HG03039 (cell line): ENCODE measurements at regions not wholly inside any gene's neighbourhood (a gene's known extent, or its start where the extent isn't known, plus 50 kb on each side); places are given as distances from the start of the nearest gene placed in this dataset.

Experiments used
- ATAC-seq: cut with Tn5 transposase; IDR thresholded peaks from one replicate; pipeline ENCODE4 v1.9.1; 2021; ENCODE audit warnings: mild to moderate bottlenecking, moderate library complexity; ENCODE audit not compliant: unreplicated experiment

GRCh38 chr14:29030970-29031369 is 264.4 kb downstream of the FOXG1 start:
- no peak for ATAC-seq

DNA sequence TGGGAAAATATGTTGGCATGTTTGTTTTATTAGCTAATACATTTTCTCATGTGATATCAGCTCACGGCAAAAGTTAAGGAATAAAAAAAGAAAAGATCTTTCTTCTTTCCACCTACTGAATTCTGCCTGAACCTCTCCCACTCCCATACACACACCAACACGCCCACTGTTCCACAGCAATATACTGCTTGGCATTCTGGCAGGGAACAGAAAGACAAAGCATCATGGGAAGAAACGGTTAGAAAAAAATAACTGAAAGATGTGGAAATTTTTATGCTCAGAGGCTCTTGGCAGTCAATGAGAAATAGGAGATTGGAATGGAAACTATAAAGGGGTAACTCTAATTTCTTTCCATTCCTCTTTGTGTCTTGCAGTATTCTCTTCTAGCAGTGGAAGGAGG is 268.5 kb downstream of the FOXG1 start:
- ATAC-seq: no peak

DNA sequence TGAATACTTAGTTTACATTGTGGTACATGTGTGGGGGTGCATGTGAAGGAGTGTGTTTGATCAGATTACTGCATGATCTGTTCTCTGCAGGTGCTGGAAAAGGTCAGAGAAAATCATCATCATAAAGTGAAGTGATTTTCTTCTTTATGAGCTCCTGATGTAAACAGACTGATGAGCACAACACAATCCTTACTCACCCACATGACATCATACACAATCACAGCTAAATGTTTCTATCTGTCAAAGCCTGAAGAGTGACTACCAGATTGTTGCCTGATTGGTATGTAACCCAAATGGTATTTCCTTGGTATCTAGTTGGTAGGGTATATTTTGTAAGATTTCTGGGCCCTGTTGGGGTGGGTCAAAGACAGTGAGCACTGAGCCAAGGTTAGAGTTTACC is 270.8 kb downstream of the FOXG1 start:
- ATAC-seq: no peak

GRCh38 chr14:29039171-29039570 is 272.6 kb downstream of the FOXG1 start:
- no peak for ATAC-seq

GRCh38 chr14:29042551-29042950 is 276.0 kb downstream of the FOXG1 start:
- no peak for ATAC-seq

DNA sequence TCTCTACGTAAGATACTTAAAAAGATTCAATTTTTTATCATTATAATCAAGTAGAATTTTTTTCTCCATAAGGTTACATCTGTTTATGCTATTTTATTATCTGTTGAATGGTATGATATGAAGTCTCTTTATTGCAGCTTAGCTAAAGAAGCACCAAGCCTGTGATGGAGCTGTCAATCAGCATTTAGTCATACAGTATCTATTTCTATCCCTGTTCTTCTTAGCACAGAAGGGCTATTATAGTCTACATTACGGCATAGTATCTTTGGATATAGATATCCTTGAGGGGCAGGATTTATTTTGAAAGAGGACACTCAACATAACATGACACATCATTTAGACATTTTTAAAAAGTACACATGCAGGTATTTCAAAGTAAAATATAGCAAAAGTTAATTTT is 277.1 kb downstream of the FOXG1 start:
- no peak for ATAC-seq

GRCh38 chr14:29045237-29045636 is 278.6 kb downstream of the FOXG1 start:
- ATAC-seq: no peak

DNA sequence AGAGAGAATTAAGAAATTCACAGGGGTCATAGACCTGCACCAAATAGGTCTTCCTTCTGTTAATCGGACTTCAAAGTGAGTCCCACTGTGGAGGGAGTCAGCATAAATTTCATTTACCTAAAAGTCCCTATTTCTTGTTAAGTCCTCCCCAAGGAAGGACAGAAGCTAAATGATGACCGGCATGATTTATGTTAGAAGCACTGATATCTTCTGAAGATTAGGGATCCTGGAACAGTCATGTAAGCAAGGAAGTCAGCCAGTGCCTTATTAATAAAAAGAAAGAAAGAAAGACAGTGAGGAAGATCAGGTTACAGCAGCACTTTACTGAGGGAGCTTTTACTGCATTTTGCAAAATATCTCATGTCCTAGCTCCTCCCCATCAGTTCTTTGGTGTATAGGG is 287.5 kb downstream of the FOXG1 start:
- no peak for ATAC-seq

- no peak for ATAC-seq
Observed at GRCh38 chr14:29056041-29056566, 289.5 kb downstream of the FOXG1 start.

DNA sequence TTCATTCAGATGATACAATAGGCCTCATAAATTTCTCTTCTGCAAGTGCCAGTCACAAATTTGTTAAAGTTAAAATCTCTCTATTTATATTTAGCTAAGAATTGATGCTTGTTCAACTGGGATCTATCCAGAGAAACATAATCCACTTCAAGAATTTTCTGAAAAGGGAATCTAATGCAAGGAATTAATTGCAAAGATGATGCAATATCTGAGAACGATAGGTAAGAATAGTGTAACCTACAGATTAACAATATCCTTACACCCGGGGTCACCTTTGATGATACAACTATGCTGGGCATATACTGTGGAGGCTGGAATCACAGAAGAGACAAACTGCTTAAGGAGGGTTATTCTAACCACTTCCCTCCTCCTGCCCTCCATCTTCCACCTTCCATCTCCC is 295.1 kb downstream of the FOXG1 start:
- ATAC-seq: no peak

GRCh38 chr14:29062466-29062865 is 295.9 kb downstream of the FOXG1 start:
- ATAC-seq: no peak

DNA sequence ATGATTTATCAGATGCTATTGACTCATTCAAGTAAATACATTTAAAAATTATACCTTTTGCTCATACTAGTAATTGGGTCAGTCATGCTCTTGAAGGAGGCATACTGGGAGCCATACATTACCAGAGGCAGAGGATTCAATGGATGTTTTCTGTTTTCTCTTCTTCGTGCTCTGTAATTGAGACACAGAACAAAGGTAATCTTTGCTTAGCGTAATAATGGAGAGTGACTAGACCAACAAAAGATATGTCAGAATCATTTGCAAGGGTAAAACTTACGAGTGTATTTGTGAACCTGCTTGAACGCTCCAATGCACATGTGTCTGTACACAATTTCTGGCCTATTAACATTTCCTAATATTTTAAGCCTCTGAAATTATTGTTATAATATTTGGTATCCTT is 296.4 kb downstream of the FOXG1 start:
- ATAC-seq: no peak

DNA sequence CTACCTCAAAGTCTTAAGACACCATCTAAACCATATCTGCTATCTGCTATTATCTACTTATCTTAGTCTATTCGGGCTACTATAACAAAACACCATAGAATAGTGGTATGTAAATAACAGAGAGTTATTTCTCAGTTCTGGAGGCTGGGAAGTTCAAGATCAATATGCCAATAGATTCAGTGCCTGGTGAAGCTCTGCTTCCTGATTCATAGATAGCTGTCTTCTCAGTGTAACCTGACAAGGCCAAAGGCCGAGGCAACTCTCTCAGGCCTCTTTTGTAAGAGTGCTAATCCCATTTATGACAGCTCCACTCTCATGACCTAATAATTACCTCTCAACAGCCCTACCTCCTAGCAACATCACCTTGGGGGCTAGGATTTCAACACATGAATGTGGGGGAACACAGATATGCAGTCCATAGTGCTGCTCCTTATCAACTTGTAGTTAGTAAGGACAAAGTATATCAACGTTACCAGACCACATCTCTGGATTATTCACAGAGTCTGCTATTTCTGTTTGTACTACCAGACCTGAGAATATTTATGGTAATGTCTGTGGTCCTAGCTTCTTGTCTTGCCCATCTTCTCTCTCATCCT is 297.8 kb downstream of the FOXG1 start:
- no peak for ATAC-seq

DNA sequence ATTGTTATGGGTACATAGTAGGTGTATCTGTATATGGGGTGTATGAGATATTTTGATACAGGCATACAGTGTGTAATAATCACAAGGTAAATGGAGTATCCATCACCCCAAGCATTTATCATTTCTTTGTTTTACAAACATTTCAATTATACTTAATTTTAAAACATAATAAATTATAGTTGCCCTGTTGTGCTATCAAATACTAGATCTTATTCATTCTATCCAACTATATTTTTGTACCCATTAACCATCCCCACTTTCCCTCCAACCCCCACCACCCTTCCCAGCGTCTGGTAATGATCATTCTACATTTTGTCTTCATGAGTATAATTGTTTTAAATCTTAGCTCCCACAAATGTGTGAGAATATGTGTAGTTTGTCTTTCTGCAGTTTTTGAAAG is 302.6 kb downstream of the FOXG1 start:
- ATAC-seq: no peak

- no peak for ATAC-seq
Observed at GRCh38 chr14:29075761-29076160, 309.2 kb downstream of the FOXG1 start.

- ATAC-seq: no peak
Observed at GRCh38 chr14:29077916-29078315, 311.3 kb downstream of the FOXG1 start.

DNA sequence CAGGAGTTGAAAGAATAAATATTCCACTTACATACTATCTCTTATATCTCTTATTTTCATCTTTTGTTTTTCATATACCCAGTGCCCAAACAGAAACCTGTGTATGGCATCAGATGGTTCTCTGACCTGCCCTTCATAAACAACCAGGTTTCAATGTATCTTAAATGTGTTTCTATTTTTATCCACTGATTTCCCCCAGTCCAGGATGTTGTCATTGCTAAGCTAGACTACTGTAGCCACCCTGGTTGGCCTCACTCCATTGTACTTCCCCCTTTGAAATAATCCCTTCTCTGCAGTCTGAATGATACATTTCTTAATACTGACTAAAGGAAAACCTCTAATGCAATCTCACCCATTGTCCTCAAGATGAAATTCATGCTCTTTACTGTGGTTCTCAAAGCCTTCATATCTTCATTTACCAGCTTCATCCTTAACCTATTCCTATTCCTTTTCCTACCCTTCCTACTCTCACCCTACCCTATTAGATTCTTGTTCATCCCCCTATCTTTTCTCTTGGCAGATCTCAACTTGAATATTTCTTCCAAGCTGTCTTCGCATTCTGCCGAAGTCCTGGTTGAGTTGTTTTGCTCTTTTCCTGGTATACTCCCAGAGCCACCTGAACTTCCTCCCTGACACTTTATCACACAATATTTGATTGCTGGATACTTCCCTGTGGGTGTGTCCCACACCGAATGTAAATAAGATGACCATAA is 312.4 kb downstream of the FOXG1 start:
- no peak for ATAC-seq

GRCh38 chr14:29085546-29085945 is 319.0 kb downstream of the FOXG1 start:
- no peak for ATAC-seq

DNA sequence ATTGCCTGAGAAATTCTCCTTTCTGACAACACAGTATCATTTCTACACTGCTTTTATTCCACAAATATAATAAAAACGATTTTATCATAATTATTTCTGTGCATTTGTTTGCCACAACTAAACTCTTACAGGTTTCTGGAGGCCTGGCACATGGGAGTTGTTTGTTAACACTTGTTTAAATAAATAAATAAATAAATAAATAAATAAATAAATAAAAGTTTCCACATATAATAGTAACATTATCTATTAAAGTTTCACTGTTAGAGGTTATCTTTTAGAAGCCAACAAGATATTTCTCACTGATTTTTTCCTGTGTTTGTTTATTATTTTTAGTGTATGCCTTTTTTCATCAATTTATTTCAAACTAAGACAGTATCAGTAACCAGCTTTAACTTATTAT is 323.3 kb downstream of the FOXG1 start:
- no peak for ATAC-seq

DNA sequence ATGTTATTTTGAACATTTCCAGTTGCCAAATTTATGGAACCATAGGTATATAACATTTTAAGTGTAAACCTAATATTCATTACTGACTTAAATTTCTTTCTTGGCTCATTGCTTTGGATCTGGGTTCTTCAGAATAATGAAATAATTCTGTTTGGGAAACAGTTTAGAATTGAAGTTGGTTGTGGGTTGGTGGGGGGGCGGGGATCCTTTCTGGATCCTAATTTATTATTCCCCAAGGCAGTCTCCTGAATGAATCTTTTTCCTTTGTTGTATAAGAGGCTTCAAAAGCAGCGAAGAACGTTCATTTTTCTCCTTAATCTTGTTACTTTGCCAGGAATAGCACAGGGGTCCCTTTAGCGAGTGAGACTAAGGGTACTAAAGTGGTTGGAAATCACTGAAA is 325.5 kb downstream of the FOXG1 start:
- no peak for ATAC-seq

GRCh38 chr14:29097476-29097875 is 330.9 kb downstream of the FOXG1 start:
- no peak for ATAC-seq

DNA sequence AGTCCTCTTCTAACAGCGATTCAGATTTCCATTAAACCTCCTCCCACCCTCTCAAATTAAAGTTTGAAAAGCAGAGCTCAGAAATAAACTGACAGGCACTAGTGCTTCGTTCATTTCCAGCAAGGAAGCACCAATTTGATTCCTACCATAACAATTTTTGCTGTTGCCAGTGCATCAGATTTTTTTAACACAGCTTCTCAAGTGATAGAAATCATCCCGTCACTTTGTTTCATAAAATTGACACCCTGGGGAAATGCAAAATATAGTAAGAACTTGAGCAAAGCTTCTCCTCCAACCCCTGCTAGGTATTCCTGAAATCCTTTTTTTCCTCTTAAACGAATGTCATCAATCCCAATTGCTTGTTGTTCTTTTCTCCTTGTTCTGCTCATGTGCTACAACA is 332.1 kb downstream of the FOXG1 start:
- no peak for ATAC-seq

GRCh38 chr14:29102266-29102665 is 335.7 kb downstream of the FOXG1 start:
- no peak for ATAC-seq
